OCI-LY3 (cell line): ENCODE measurements at regions not wholly inside any gene's neighbourhood (a gene's known extent, or its start where the extent isn't known, plus 50 kb on each side); places are given as distances from the start of the nearest gene placed in this dataset.

ENCODE experiments used
- CTCF ChIP-seq: fragments of 200-600, 300-600 bp; sonication (generic); IDR thresholded peaks from 2 replicates; pipeline ENCODE4 v1.5.1; 2014; ENCODE audit warnings: antibody characterized with exemption, low read length, low read depth
- EZH2phosphoT487 ChIP-seq: fragments of 200-600 bp; shearing (Covaris generic); IDR thresholded peaks from 2 replicates; pipeline ENCODE4 v1.6.1; 2018; ENCODE audit warnings: antibody characterized with exemption, mixed run types, low read depth

- TF ChIP-seq CTCF (no peak), EZH2phosphoT487 (no peak)
Measured at GRCh38 chr5:86039351-86039750, 578.4 kb upstream of the COX7C start.
